ENCODE measurements at regions not wholly inside any gene's neighbourhood (a gene's known extent, or its start where the extent isn't known, plus 50 kb on each side); places are given as distances from the start of the nearest gene placed in this dataset.

GRCh38 chr6:88380618-88381288, 214.6 kb upstream of the CNR1 start:
- TF ChIP-seq CTCF (IDR thresholded peaks at IDR 0.05) (no peak), POLR2AphosphoS5 (IDR thresholded peaks at IDR 0.05) (no peak)

Measured in upper lobe of left lung (tissue), 4 donors.